ENCODE measurements at regions not wholly inside any gene's neighbourhood (a gene's known extent, or its start where the extent isn't known, plus 50 kb on each side); places are given as distances from the start of the nearest gene placed in this dataset.

DNA sequence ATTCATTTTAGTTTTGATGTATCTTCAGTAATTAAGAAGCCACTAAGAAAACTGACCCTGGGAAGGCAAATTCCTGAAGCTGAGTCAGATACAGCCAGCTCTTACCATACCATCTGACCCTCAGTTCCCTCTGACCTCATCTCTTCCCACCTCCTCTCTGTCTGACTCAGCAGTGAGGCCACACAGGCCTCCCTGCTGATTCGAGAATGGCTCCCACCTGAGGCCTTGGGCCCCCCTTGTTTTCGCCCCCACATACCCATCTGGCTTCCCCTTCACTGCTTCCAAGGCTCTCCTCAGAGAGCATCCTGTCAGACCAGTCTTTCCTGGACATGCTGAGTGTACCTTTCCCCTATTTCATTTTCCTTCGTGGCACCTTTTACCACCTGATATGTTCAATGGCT lies 71.0 kb upstream of the CYP1B1 start:
- BruUV-seq (replicated peaks) = no TSS peak
- ChIA-PET CTCF (ENCODE audit: low intra/inter-chr PET ratio) (no interaction called here), POLR2A (interaction anchor here (0.6 to 1.0 kb wide), 2 partner anchors 31 to 129 kb away, joined by 3 read pairs; no protein-coding TSS in a partner anchor)
- peak; percentile 62 to 80 (median 70) for DNase-seq (ENCODE audit: extremely low read depth in 1 of 4, low spot score in 3 of 4)
- ATAC-seq = peak; percentile 91
- intact Hi-C loops (cut with micrococcal nuclease) (no loop called here), in situ Hi-C loops (cut with MboI) (no loop called here)
- H2AFZ ChIP-seq (ENCODE audit: low read depth, low read length) = peak overlapping the region; percentile 81
- no peaks in the 10 kb centered on the region for H4K20me1 ChIP-seq (replicated peaks; ENCODE audit: control insufficient read depth, insufficient read depth, low read length)
- no peaks in the 10 kb centered on the region for H3K9me3 ChIP-seq (replicated peaks; ENCODE audit: control insufficient read depth, insufficient read depth, low read depth, low read length)
- H3K27ac ChIP-seq (ENCODE audit: extremely low read depth, low read depth, low read length) = peak overlapping the region; percentile 79; the same call in 2 of the 3 replicates
- H3K36me3 ChIP-seq (ENCODE audit: control insufficient read depth, insufficient read depth, low read length) = no peaks in the 10 kb centered on the region
- H3K9ac ChIP-seq (ENCODE audit: insufficient read depth in 1 of 2, low read depth in 2 of 2, low read length in 2 of 2) = peak overlapping the region in 1 of 2 experiments; percentile 53; a peak in 1 of 4 replicates
- H3K9me1 ChIP-seq (ENCODE audit: control insufficient read depth, insufficient read depth, low read length) = no peaks in the 10 kb centered on the region
- H3K4me2 ChIP-seq (ENCODE audit: insufficient read depth, low read length) = peak overlapping the region; percentile 66; the same call in 1 of the 2 replicates
- H3K4me1 ChIP-seq (replicated peaks in 1 of 2; ENCODE audit: control insufficient read depth in 2 of 2, insufficient read depth in 2 of 2, low read length in 2 of 2) = peaks cover 3 to 16% of the 10 kb centered on the region in 2 experiments; a peak in 4 of 5 replicates
- WGBS (ENCODE audit: insufficient coverage, low coverage, missing lambda C conversion rate) = 8% methylated on average over 3 of the region's 3 CpGs
- H3K4me3 ChIP-seq = no peak overlapping the region
- H3K27me3 ChIP-seq (ENCODE audit: control insufficient read depth in 2 of 2, insufficient read depth in 2 of 2, low read length in 2 of 2) = no peaks in the 10 kb centered on the region
- peak; percentile 93 for FAIRE-seq
- no peaks in the 10 kb centered on the region for H3K79me2 ChIP-seq (ENCODE audit: control insufficient read depth, insufficient read depth, low read length)
- TF ChIP-seq ATF7 (IDR thresholded peaks at IDR 0.05) = peak; percentile 74
- TF ChIP-seq C11orf30 (IDR thresholded peaks at IDR 0.05; ENCODE audit: low read depth) = peak; percentile 74
- no peak for TF ChIP-seq ATF1 (CRISPR knock-in tag; IDR thresholded peaks at IDR 0.05)
- TF ChIP-seq ATF1 (tag; IDR thresholded peaks at IDR 0.05) = 0 out of 2 replicates have a peak, but pooled peaks have one; percentile 15
- TF ChIP-seq NCOA6 (IDR thresholded peaks at IDR 0.05) = 0 out of 2 replicates have a peak, but pooled peaks have one; percentile 18
- peak; percentile 72 for TF ChIP-seq MAFK (IDR thresholded peaks at IDR 0.05; ENCODE audit: low read length)
- TF ChIP-seq SETDB1 (IDR thresholded peaks at IDR 0.05; ENCODE audit: low read length) = no peak
- TF ChIP-seq MAFG (tag; conservative IDR thresholded peaks at IDR 0.05) = peak; percentile 66; the same call in 1 of the 2 replicates
- TF ChIP-seq JUN (IDR thresholded peaks at IDR 0.05; ENCODE audit: borderline replicate concordance, low read depth, low read length) = peak; percentile 83
- TF ChIP-seq JUN (CRISPR knock-in tag; IDR thresholded peaks at IDR 0.05; ENCODE audit: borderline replicate concordance) = no peak
- TF ChIP-seq TCFL5 (CRISPR knock-in tag; conservative IDR thresholded peaks at IDR 0.05) = no peak
- TF ChIP-seq, protein P1, sequence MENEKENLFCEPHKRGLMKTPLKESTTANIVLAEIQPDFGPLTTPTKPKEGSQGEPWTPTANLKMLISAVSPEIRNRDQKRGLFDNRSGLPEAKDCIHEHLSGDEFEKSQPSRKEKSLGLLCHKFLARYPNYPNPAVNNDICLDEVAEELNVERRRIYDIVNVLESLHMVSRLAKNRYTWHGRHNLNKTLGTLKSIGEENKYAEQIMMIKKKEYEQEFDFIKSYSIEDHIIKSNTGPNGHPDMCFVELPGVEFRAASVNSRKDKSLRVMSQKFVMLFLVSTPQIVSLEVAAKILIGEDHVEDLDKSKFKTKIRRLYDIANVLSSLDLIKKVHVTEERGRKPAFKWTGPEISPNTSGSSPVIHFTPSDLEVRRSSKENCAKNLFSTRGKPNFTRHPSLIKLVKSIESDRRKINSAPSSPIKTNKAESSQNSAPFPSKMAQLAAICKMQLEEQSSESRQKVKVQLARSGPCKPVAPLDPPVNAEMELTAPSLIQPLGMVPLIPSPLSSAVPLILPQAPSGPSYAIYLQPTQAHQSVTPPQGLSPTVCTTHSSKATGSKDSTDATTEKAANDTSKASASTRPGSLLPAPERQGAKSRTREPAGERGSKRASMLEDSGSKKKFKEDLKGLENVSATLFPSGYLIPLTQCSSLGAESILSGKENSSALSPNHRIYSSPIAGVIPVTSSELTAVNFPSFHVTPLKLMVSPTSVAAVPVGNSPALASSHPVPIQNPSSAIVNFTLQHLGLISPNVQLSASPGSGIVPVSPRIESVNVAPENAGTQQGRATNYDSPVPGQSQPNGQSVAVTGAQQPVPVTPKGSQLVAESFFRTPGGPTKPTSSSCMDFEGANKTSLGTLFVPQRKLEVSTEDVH (IDR thresholded peaks at IDR 0.05; ENCODE audit: low read depth, partially characterized antibody) = no peak
- TF ChIP-seq, protein P2, sequence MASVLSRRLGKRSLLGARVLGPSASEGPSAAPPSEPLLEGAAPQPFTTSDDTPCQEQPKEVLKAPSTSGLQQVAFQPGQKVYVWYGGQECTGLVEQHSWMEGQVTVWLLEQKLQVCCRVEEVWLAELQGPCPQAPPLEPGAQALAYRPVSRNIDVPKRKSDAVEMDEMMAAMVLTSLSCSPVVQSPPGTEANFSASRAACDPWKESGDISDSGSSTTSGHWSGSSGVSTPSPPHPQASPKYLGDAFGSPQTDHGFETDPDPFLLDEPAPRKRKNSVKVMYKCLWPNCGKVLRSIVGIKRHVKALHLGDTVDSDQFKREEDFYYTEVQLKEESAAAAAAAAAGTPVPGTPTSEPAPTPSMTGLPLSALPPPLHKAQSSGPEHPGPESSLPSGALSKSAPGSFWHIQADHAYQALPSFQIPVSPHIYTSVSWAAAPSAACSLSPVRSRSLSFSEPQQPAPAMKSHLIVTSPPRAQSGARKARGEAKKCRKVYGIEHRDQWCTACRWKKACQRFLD (CRISPR knock-in tag; IDR thresholded peaks at IDR 0.05) = 0 out of 2 replicates have a peak, but pooled peaks have one; percentile 9
- peak in 1 of 2 experiments; percentile 14; a peak in 1 of 4 replicates for TF ChIP-seq TRIM24 (IDR thresholded peaks at IDR 0.05)
- TF ChIP-seq FOS (IDR thresholded peaks at IDR 0.05; ENCODE audit: extremely low read depth, insufficient read length) = no peak
- TF ChIP-seq, protein P3, sequence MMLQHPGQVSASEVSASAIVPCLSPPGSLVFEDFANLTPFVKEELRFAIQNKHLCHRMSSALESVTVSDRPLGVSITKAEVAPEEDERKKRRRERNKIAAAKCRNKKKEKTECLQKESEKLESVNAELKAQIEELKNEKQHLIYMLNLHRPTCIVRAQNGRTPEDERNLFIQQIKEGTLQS (IDR thresholded peaks at IDR 0.05) = peak; percentile 92
- TF ChIP-seq, protein P3 (CRISPR knock-in tag; conservative IDR thresholded peaks at IDR 0.05) = no peak

Measured in K562 (cell line).